ENCODE measurements at regions not wholly inside any gene's neighbourhood (a gene's known extent, or its start where the extent isn't known, plus 50 kb on each side); places are given as distances from the start of the nearest gene placed in this dataset.
"Not testable (repeated sequence)": the region's sequence is repeated elsewhere in the genome, so short reads cannot be mapped to it uniquely, and the experiment has no call there.

DNA sequence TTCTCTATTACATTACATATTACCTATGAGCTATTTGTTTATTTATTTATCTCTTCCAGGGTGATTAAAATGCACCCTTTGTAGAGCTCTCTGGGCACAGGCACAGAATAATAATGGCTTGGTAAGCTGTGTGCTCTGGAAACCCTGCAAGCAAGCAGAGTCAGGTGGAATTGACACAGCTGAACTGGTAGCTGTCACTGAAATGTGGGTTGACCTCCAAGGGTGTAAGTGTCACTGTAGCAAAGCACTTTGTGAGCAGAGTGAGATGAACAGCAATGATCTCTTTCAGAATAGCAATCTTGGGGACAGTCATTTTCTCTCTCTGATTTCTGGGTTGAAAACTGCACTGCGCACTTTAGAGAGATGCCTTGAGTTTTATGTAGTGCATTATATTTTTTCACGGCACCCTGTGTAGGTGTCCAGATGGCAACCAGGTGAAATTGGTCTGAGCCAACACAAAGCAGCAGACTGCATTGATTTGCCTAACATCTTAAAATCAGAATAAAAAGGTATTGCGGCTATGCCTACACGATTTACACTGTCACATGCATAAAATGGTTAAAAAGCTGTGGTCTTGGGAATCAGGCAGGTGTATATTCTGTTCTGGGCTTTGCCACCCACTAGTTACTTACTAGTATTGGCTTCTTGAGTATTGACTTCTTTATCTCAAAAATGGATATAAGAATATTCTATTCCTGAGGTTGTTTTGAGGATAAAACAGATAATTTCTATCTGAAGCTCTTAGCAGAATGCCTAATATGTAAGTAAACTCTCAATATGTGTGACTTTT, 450.3 kb downstream of the RAPGEF2 start:
- peak; percentile 46 for DNase-seq

DNA sequence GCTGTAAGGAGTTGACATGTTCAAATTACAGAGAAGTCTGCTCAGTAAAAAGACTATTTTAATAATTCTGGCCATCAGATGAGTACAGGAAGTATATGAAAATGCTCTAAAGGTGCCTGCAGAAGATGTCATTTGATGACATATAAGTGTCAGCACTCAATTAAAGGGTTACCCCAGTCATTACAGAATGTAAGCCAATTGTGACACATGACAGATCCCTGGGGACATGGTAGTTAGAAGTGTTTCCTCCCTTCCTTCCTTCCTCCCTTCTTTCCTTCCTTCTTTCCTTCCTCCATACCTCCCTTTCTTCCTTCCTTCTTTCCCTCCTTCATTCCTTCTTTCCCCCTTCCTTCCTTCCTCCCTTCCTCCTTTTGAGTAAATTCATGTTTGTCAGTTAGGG, 453.0 kb downstream of the RAPGEF2 start:
- DNase-seq, result peak; percentile 11

DNA sequence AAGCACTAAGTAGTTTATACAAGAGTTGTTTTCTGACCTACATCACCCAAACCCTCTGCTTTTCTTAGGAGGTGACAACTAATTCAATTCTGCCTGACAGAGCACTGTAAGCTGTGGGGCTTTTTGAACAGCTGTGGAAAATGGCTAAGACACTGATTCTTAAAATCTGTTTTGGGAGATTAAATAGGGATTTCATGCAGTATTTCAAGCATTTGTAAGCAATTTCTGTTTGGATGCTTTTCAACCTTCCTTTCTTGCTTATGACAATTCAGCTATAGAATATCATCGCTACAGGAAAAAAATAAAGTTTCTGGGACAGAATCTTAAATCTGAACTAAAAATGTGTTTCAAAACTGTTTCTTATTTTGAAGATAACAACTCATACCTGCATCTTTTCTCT, 459.5 kb downstream of the RAPGEF2 start:
- DNase-seq, result no peak

DNA sequence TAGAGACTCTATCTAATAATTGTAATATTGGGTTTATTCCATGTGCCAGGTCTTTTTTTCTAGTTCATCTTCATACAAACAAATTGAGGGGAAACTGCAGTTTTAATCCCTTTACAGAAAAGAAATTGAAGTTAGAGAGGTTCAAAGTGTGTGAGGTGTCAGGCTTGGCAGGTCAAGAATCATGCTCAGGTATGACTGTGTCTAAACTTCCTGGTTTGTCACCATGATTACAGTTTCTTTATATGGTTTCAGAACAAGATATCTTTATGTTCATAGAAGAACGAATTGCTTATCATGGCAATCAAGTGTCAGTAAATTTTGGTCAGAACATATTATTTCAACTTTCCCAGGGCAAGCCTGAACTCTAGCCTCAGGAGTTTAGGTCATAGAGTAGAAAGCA, 460.4 kb downstream of the RAPGEF2 start:
- DNase-seq, result no peak

- DNase-seq, result no peak
Measured at GRCh38 chr4:159564615-159565014, 461.7 kb downstream of the RAPGEF2 start.

- no peak for DNase-seq
Measured at GRCh38 chr4:159566786-159567185, 463.9 kb downstream of the RAPGEF2 start.

GRCh38 chr4:159577241-159577640, 474.4 kb downstream of the RAPGEF2 start:
- peak; percentile 66 for DNase-seq

- DNase-seq, result no peak
Measured at GRCh38 chr4:159582685-159583084, 479.8 kb downstream of the RAPGEF2 start.

- DNase-seq, result no peak
Measured at GRCh38 chr4:159592898-159593556, 490.1 kb downstream of the RAPGEF2 start.

DNA sequence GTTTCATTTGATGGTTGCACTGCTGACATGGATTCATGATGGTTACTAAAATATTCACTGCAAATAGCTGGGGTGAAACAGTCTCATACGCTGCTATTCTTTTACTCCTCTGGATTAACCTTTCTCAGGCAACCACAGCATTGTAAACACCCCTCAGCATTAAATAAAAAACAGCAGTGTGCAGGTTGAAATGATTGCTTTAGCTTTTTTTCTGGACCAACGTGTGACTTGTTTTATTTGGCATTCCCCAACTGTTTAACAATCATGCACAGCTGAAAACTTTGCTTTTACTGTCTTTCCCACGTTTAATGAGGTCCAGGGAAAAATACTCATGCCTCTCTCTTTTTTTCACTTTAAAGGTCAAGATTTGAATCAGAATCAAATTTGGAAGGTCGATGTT, 490.8 kb downstream of the RAPGEF2 start:
- no peak for DNase-seq

GRCh38 chr4:159594576-159594975, 491.7 kb downstream of the RAPGEF2 start:
- DNase-seq, result no peak

DNA sequence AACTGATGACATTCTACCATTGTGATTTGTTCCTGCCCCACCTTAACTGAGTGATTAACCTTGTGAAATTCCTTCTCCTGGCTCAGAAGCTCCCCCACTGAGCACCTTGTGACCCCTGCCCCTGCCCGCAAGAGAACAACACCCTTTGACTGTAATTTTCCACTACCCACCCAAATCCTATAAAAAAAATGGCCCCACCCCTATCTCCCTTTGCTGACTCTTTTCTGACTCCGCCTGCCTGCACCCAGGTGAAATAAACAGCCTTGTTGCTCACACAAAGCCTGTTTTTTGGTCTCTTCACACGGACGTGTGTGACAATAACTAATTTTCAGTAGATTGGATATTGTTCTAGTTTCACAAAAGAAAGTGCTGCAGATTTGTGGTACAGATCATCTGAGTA, 492.2 kb downstream of the RAPGEF2 start:
- DNase-seq, result not testable (repeated sequence)

DNA sequence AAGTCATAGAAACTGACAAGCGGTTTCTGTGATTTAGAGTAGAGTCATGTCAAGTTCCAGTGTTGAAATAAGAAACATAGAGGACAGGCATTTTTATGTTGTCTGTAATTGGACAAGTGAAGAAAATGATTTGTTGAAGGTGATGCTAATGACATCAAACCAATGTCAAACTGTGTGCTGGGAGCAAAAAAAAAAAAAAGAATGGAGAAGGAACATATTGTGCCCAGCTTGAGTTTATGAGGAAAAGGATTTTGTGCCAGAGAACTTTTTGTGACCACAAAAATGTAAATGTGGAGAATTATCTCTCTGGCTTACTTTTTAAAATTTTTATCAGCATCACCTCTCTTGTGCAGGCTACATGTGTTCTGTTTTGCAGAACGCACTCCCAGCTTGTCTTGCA, 495.7 kb downstream of the RAPGEF2 start:
- DNase-seq, result no peak

- DNase-seq, result no peak
Measured at GRCh38 chr4:159600061-159600460, 497.2 kb downstream of the RAPGEF2 start.

DNA sequence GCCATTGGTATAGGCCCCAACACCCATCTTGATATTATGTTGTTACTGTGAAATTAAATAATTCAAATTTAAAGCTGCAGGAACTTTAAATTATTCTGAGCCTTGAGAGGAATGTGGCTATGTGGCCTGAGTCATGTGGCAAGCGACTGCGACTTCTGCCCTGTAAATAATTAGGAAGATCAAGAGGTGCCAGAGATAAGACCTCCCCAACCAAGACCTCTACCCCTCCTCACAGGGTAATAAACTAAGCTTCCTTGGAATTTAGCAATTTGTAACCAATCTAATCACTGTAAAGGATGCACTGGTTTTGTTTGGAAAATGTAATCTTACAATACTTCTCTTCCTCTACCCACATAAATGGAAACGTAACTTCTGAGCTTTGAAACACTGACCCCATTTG, 501.9 kb downstream of the RAPGEF2 start:
- DNase-seq, result no peak

DNA sequence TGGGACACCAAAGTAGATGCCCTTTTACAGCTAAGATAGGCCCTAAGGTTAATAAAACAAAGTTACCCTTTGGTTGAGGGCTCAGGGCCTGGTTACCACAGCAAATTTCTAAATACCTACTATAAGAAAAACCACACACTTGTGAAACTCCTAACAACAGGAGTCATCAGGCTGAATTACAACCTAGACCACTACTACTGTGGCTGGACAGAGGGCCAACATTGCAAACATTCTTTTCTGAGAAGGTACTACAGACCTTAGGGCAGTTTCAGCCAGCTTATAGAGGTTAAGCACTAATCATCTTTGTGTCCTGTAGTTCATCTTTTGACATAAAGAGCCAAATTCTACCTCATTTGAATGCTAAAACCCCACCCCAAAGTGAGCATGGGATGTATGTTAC, 504.0 kb downstream of the RAPGEF2 start:
- no peak for DNase-seq

DNA sequence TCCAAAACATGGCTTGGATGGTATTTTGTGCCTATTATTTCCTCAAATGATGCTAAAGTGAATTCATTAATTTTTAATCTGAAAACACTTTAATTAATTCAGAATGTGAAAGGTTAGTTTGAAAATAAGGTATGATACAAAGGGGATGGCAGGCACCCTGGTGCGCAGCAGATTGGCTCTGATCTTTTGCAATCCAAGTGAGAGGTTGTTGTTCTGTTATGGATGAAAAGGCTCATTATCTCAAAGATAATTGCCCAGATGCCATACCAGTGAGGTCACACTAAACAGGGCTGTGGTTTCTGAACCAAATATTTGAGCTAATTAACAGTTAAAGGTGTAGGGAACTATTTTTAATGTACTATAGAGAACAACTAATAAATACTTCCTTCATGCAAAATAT, 504.9 kb downstream of the RAPGEF2 start:
- DNase-seq, result peak; percentile 77

GRCh38 chr4:159608436-159608835, 505.6 kb downstream of the RAPGEF2 start:
- peak; percentile 21 for DNase-seq

GRCh38 chr4:159632031-159632430, 529.2 kb downstream of the RAPGEF2 start:
- DNase-seq, result no peak

- DNase-seq, result no peak
Measured at GRCh38 chr4:159639671-159640323, 536.9 kb downstream of the RAPGEF2 start.

- DNase-seq, result no peak
Measured at GRCh38 chr4:159649237-159649636, 546.4 kb downstream of the RAPGEF2 start.

DNA sequence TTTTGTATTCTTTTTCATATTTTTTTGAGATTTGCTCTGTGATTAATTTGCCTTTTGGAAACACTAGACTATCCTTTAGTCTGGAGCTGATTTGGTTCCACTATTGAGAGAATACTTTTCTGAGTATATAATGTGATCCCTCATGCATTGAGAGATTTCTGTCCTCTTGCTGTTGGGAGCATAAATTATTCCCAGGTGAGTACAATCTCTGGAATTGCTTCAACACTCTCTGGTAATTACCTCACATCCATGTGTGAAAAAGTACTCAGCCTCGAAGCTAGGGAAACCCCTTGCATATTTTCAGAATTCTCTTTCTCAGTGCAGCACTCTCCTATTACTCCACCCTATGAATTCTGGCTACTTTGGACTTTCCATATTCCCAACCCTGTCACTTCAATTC, 550.0 kb downstream of the RAPGEF2 start:
- DNase-seq, result no peak

GRCh38 chr4:159655547-159655946, 552.7 kb downstream of the RAPGEF2 start:
- no peak for DNase-seq

- DNase-seq, result no peak
Measured at GRCh38 chr4:159669094-159669493, 566.2 kb downstream of the RAPGEF2 start.
